ENCODE measurements at regions not wholly inside any gene's neighbourhood (a gene's known extent, or its start where the extent isn't known, plus 50 kb on each side); places are given as distances from the start of the nearest gene placed in this dataset.

- DNase-seq, result no peak
These were observed 115.9 kb downstream of the OMA1 start for GRCh38 chr1:58430421-58431275.

DNA sequence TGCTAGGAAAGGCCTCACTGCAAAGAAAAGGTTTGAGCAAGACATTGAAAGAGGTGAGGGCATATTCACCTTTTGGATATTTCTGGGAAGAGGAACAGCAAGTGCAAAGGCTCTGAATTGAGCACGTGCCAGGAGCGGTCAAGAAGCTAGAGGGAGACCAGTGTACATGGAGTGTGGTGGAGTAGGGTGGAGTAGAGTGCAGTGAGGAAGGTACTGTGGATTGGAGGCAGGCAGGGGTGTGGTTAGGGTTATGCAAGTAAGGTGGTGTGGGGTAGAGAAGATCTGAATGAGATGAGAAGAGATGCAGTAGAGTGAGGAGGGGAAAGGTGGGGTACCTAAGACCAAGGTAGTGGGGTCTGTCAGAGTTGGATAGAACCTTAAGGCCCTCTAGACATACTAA, 119.6 kb downstream of the OMA1 start:
- no peak for DNase-seq

GRCh38 chr1:58422436-58422835, 124.1 kb downstream of the OMA1 start:
- DNase-seq, result no peak

DNA sequence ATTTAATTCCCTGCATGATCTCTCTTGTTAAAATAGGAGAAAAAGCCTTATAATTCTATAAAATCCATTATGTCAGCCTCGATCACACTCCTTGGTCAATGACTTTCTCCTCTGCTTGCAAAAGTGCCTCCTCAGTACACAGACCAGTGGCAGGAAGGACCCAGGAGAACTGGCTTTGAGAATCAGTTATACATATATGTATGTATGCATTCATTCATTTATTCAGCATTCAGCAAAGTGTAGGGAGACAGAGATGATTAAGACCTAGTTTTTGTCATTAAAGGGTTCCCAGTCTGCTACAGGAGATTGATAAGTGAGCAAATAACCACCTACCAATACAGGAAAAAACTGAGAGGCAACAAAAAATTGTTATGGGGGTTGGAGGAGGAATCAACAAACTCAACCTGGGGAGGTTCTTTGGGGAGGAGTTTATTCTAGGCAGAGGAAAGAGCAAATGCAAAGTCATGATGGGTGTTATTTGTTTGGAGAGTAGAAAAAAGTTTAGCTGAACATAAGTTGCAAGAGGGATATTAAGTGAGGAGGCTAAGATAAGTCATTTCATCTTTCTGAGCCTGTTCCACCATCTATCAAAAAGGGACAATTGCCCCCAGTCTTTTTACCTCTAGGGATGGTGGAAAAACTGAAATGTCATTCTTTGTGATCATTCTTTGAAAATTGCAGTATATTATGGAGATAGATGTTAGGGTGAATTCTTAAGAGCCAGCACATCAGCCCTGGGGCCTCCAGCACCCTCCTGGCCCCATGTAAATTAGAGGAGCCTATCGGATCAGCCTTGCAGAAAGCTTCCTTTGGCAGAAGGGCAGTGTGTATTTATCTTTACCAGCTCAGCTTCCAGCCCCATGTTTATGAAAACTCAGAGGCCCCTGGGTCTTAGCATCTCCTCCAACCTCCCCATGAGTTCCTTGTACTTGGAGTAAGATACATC, 128.0 kb downstream of the OMA1 start:
- no peak for DNase-seq

- peak; percentile 25 for DNase-seq
These were observed 134.4 kb downstream of the OMA1 start for GRCh38 chr1:58412071-58412580.

- DNase-seq, result peak; percentile 29
These were observed 136.6 kb downstream of the OMA1 start for GRCh38 chr1:58409890-58410289.

DNA sequence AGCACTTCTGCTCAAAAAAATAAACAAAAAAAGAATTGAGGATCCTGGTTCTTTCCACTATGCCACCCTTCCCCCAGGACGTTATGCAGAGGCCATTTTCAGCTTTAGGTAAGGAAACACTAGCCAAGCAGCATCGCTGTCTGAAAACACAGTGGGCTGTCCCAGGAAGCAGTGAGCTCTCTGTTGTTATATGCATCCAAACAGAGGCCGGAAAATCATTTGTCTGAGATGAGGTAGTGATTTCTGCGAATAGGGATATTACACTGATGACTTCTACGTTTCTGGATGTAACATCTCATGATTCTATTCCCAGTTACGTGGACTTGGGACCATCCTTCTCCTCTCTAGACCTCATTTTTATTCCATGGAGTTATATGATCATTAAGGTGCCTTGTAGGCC, 137.2 kb downstream of the OMA1 start:
- DNase-seq, result no peak

DNA sequence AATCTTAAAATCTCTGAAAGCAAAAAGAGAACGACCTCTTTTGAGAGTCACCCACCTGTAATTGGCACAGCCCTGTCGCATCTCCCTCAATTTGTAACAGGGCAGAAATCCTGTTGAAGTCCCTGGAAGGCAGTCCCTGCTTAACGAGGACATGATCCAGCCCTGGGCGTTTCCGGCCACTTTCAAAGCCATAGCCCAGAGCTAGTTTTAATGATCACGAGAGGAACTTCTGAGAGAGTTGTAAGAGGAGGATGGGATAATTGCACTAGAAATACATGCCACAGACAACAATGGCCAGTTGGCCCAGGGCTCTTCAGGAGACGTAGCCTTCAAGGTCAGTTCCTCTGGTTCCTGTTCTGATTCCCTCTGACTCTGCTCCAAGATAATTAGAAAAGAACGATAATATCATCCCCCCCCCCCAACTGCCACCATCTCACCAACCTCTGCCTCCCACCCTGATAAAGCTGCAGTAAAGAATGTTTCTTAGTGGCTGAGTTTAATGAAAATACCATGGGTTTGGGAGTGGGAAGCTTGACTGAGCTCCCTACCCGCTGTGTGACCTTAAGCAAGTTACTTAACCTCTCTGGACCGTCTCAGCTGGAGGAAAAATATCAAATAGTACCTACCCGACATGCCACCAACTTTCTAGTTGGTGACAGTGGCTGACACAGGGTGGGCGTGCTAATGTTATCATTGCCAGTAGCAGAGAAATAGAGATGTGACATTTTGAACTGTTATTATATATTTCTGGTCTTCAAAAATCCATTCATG, 140.0 kb downstream of the OMA1 start:
- DNase-seq, result no peak

GRCh38 chr1:58405660-58406059, 140.9 kb downstream of the OMA1 start:
- DNase-seq, result no peak

GRCh38 chr1:58403894-58404293, 142.6 kb downstream of the OMA1 start:
- no peak for DNase-seq

DNA sequence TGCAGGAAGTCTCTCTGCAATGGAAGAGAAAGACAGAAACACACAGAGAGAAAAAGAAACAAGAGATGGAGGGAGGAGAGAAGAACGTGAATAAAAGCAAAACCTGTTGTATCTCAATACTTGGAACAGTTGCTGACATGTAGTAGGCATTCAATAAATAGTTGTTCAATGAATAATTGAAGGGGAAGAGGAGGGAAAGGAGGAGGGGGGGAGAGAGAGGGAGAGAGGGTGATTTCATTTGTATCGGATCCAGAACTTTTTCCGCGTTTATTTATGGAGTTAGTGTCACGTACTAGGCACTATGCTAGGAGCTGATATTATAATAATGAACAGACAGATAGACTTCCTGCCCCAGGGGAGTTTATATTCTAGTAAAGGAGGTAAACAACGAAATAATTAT, 144.1 kb downstream of the OMA1 start:
- no peak for DNase-seq

DNA sequence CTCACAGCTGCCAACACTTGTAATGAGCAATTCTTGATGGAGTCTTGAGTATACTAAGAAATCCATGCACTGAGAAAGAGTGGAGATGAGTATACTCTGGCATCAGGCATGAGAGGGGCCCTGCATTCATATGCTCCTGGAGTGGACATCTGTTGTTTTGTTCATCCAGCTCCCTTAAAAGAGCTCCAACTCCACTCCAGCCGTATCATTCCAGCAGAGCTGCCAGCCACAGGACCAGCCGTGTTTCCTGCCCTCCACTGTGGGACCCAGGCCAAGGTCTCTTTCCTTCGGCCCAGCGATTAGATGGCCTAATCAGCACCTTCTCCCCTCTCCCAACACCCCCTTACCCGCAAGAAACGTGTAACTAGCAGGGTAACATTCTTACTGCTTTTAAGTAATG, 144.5 kb downstream of the OMA1 start:
- DNase-seq, result no peak

DNA sequence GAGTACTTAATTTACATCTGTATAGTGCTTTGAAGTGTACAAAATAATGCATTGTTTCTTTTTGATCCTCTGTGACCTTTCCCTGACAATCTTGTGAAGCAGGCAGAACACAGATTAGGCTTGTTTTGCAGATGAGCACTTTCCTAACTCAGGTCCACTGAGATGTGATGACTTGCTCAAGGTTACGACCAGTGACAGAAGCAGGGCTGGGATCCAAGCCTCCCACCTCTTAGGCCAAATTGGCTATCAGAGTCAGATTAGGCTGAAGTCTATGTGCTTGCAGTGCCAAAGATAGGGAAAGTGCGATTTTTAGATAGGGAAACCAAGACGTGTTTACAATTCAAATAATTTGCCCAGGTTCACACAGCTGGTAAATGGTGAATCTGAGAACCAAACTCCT, 147.3 kb downstream of the OMA1 start:
- DNase-seq, result no peak

GRCh38 chr1:58398714-58399113, 147.8 kb downstream of the OMA1 start:
- no peak for DNase-seq

DNA sequence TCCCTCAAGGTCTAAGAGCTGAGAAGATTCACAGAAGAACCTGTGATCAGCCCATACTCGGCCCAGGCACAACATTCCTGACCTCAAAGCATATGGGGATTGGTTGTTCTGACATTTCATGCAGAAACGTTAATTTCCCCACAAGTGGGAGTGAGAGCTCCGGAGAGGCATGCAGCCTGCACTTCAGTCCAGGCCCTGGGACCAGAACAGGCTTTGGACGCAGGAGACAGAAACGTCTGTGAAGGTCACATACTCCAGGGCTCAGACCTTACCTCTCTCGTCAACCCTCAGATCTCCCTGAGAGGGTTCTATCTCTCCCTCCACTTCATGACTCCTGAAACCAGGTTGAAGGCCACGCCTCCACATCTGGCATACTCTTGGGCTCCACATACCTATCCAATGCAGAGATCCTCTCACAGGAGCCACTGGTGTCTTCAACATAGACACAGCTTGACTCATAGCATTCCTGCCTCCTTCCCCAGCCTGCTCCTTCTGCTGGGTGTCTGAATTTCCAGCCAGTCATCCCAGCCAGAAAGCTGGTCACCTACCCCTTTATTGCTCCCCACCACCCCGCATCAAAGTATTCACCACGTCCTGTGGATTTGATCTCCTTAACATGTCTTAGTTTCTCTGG, 149.2 kb downstream of the OMA1 start:
- DNase-seq, result no peak

GRCh38 chr1:58396150-58396549, 150.4 kb downstream of the OMA1 start:
- no peak for DNase-seq

- DNase-seq, result no peak
These were observed 151.2 kb downstream of the OMA1 start for GRCh38 chr1:58395355-58395754.

- no peak for DNase-seq
These were observed 154.4 kb downstream of the OMA1 start for GRCh38 chr1:58392083-58392482.

DNA sequence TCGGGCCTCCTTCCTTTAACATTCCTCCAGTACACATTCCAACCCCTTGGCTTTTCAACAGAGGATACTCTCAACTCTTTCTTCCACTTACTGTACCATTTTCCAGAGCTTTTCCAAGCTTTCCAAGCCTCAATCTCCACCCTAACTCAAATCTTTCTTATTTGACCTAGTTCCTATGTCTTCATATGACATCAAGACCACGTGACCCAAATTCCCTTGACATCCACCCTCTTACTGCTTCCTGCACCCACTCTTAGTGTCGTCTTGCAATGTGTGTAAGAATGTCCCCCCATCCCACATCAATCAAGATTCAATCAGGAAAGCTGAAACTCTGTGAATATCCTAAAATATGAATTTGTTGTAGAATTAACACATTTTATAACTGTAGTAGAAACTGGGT, 155.0 kb downstream of the OMA1 start:
- DNase-seq, result no peak

DNA sequence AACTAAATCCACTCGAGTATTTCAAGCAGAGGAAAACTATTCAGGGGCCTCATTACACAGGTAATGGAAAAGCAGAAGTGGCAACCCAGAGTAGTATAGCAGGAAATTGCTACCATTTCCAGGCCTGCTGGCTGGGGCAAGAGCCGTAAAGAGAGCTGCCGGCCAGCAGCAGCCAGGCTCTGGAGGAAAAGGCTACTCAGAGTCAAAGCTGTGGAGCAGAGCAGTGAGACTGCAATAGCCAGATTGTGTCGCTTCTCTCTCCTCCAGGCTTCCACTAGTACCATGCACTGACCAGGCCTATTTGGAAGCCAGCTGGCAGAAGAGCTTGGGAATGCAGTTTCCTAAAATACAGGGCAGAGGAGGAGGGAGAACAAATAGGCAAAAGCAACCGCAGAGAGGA, 155.5 kb downstream of the OMA1 start:
- DNase-seq, result peak; percentile 2

DNA sequence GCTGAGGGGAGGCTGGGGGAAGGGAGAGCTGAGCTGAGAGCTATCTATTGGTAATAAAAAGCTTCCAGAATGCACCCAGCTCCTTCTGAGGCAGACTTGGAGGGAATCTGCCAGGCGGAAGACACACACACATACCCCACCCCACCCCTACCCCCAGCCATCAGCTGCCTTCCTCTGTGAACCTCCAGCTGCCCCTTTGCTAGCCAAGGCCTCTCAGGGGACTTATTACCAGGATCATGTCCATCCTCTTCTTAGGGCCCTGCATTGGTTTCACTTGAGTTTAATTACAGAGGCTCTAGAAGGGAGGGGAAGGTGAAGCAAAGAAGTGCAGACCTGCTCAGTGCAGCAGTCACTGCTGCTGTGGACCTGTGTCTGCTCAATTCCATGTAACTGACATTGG, 156.4 kb downstream of the OMA1 start:
- DNase-seq, result no peak

- no peak for DNase-seq
These were observed 166.2 kb downstream of the OMA1 start for GRCh38 chr1:58380345-58380744.
